GM23338 (cell line): ENCODE measurements at regions not wholly inside any gene's neighbourhood (a gene's known extent, or its start where the extent isn't known, plus 50 kb on each side); places are given as distances from the start of the nearest gene placed in this dataset.

ENCODE experiments used
- ATAC-seq: fragments of 200-7000 bp; cut with Tn5 transposase; 3 replicates; pipeline ENCODE4 v1.9.1; 2020
- DNase-seq: peaks from one replicate; pipeline ENCODE4 v3.0.0-alpha.2; 2015; ENCODE audit warnings: low spot score
- H2AFZ ChIP-seq: fragments of 200-600 bp; sonication (generic); 2 replicates; pipeline ENCODE4 v1.8.0; 2016; ENCODE audit warnings: antibody characterized with exemption, mild to moderate bottlenecking, moderate library complexity
- H3F3A ChIP-seq: fragments of 200-600 bp; sonication (generic); replicated peaks from 2 replicates; pipeline ENCODE4 v1.8.0; 2017; ENCODE audit warnings: antibody characterized with exemption, mixed run types, low read depth
- H3K27ac ChIP-seq: fragments of 200-600 bp; sonication (generic); 2 replicates; pipeline ENCODE4 v1.6.1; 2016; ENCODE audit warnings: low read depth
- H3K27me3 ChIP-seq: fragments of 200-600 bp; sonication (generic); 2 replicates; pipeline ENCODE4 v1.8.0; 2016; ENCODE audit warnings: mild to moderate bottlenecking, mixed run types, moderate library complexity; ENCODE audit not compliant: insufficient read depth
- H3K36me3 ChIP-seq: fragments of 200-600 bp; sonication (generic); 2 replicates; pipeline ENCODE4 v1.8.0; 2016; ENCODE audit warnings: mild to moderate bottlenecking; ENCODE audit not compliant: insufficient read depth
- H3K4me1 ChIP-seq: fragments of 200-600 bp; sonication (generic); 2 replicates; pipeline ENCODE4 v1.8.0; 2016; ENCODE audit warnings: mild to moderate bottlenecking, moderate library complexity; ENCODE audit not compliant: insufficient read depth
- H3K4me2 ChIP-seq: fragments of 200-600 bp; sonication (generic); 2 replicates; pipeline ENCODE4 v1.7.1; 2017; ENCODE audit warnings: mixed run types
- H3K4me3 ChIP-seq: fragments of 200-600 bp; sonication (generic); 2 replicates; pipeline ENCODE4 v1.6.1; 2016; ENCODE audit warnings: mixed run types
- H3K79me2 ChIP-seq: fragments of 200-600 bp; sonication (generic); replicated peaks from 2 replicates; pipeline ENCODE4 v1.8.0; 2017; ENCODE audit warnings: mild to moderate bottlenecking; ENCODE audit not compliant: insufficient read depth
- H3K9me2 ChIP-seq: fragments of 200-600 bp; sonication (generic); 2 replicates; pipeline ENCODE4 v1.8.0; 2017; ENCODE audit not compliant: insufficient read depth
- H4K20me1 ChIP-seq: fragments of 200-600 bp; sonication (generic); replicated peaks from 2 replicates; pipeline ENCODE4 v1.8.0; 2017; ENCODE audit warnings: mild to moderate bottlenecking; ENCODE audit not compliant: insufficient read depth
- H3K27ac Mint-ChIP-seq: 2 replicates; pipeline ENCODE4 v1.8.0; 2020; ENCODE audit warnings: inconsistent platforms, mild to moderate bottlenecking, moderate library complexity, mixed read lengths
- H3K27me3 Mint-ChIP-seq: 3 replicates; pipeline ENCODE4 v1.8.0; 2022; ENCODE audit warnings: low read depth, mild to moderate bottlenecking, moderate library complexity, mixed read lengths, inconsistent platforms; ENCODE audit not compliant: insufficient read depth, poor library complexity
- H3K36me3 Mint-ChIP-seq: 3 replicates; pipeline ENCODE4 v1.8.0; 2021; ENCODE audit warnings: low read depth, mild to moderate bottlenecking, inconsistent platforms, moderate library complexity, mixed read lengths
- H3K4me1 Mint-ChIP-seq: 3 replicates; pipeline ENCODE4 v1.8.0; 2020; ENCODE audit warnings: mild to moderate bottlenecking, inconsistent platforms, mixed read lengths
- H3K4me3 Mint-ChIP-seq: 3 replicates; pipeline ENCODE4 v1.8.0; 2021; ENCODE audit warnings: moderate library complexity, mild to moderate bottlenecking, inconsistent platforms, mixed read lengths
- H3K9me3 Mint-ChIP-seq: 3 replicates; pipeline ENCODE4 v1.8.0; 2020; ENCODE audit warnings: moderate library complexity, mild to moderate bottlenecking, inconsistent platforms, mixed read lengths
- CREB1 ChIP-seq: fragments of 250-450 bp; sonication (Bioruptor Pico); IDR thresholded peaks from 2 replicates; pipeline ENCODE4 v1.5.0; 2020; ENCODE audit warnings: low read depth, mild to moderate bottlenecking, moderate library complexity
- EZH2 ChIP-seq: fragments of 200-600 bp; sonication (generic); IDR thresholded peaks from one replicate; pipeline ENCODE4 v1.8.0; 2017; ENCODE audit warnings: antibody characterized with exemption, mild to moderate bottlenecking, low read depth; ENCODE audit not compliant: unreplicated experiment
- JUNB ChIP-seq: IDR thresholded peaks from one replicate; pipeline ENCODE4 v1.6.1; 2016; ENCODE audit warnings: antibody characterized with exemption; ENCODE audit not compliant: unreplicated experiment
- NANOG ChIP-seq: IDR thresholded peaks from 2 replicates; pipeline ENCODE4 v1.6.1; 2016; ENCODE audit warnings: antibody characterized with exemption, borderline replicate concordance
- POLR2AphosphoS5 ChIP-seq: IDR thresholded peaks from 2 replicates; pipeline ENCODE4 v1.6.1; 2016; ENCODE audit warnings: antibody characterized with exemption, low read depth
- STAT1 ChIP-seq: IDR thresholded peaks from one replicate; pipeline ENCODE4 v1.6.1; 2016; ENCODE audit warnings: antibody characterized with exemption; ENCODE audit not compliant: unreplicated experiment
- ZNF331 ChIP-seq: fragments of 250-450 bp; sonication (Bioruptor Pico); IDR thresholded peaks from 2 replicates; pipeline ENCODE4 v1.5.0; 2020; ENCODE audit warnings: low read depth, mild to moderate bottlenecking, moderate library complexity
- TF ChIP-seq, protein P1 (sequence below), 2 experiments: fragments of 200-600 bp in 1 of 2; sonication (generic) in 1 of 2; conservative IDR thresholded peaks; 2 replicates each; pipeline versions ENCODE4 v1.5.1 to v1.6.1; 2016 to 2017; ENCODE audit warnings: antibody characterized with exemption in 2 of 2, low read depth in 2 of 2, mild to moderate bottlenecking in 2 of 2, moderate library complexity in 1 of 2
- TF ChIP-seq, protein P2 (sequence below): IDR thresholded peaks from one replicate; pipeline ENCODE4 v1.6.1; 2018; ENCODE audit warnings: antibody characterized with exemption; ENCODE audit not compliant: unreplicated experiment

DNA sequence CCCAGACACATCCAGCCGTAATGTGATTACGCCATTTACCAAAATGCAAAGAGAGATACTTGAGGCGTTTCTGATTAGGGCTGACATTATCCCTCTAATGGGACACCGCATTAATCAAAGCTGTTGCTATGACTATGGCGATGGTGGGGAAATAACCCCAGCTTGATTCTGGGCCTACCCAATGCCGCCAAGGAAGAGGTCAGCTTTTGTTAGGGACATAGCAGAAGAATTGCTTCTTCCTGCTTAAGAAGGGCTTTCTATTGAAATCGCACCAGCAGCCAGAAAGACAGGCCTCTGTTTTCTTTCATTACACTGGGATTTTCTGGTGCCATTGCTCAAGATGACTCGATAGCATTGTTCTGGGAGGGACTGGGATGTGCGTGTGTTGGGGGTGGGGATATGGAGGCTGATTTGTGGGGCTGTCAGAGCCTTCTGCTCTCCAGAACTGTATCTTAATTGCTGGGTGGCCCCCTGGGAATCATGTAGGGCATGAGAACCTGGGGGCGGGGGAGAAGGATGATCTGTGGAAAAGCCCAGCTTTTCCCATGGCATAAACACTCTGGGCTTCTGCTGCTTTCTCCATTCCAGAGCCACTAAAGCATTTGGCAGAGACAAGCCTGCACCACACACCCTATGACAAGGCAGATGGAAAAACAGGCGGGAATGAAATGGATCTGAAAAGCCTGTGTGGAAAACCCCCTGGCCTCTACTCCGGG lies 106.5 kb upstream of the RAD23B start (continued):
- TF ChIP-seq, protein P1, sequence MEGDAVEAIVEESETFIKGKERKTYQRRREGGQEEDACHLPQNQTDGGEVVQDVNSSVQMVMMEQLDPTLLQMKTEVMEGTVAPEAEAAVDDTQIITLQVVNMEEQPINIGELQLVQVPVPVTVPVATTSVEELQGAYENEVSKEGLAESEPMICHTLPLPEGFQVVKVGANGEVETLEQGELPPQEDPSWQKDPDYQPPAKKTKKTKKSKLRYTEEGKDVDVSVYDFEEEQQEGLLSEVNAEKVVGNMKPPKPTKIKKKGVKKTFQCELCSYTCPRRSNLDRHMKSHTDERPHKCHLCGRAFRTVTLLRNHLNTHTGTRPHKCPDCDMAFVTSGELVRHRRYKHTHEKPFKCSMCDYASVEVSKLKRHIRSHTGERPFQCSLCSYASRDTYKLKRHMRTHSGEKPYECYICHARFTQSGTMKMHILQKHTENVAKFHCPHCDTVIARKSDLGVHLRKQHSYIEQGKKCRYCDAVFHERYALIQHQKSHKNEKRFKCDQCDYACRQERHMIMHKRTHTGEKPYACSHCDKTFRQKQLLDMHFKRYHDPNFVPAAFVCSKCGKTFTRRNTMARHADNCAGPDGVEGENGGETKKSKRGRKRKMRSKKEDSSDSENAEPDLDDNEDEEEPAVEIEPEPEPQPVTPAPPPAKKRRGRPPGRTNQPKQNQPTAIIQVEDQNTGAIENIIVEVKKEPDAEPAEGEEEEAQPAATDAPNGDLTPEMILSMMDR (conservative IDR thresholded peaks at IDR 0.05; ENCODE audit: low read depth in 2 of 2): no peak
- TF ChIP-seq ZNF331 (CRISPR knock-in tag): no peak
- TF ChIP-seq POLR2AphosphoS5: no peak
- TF ChIP-seq CREB1 (CRISPR knock-in tag): no peak
- TF ChIP-seq EZH2: no peak
- TF ChIP-seq JUNB: no peak
- no peak for TF ChIP-seq NANOG
- TF ChIP-seq STAT1: no peak
- TF ChIP-seq, protein P2, sequence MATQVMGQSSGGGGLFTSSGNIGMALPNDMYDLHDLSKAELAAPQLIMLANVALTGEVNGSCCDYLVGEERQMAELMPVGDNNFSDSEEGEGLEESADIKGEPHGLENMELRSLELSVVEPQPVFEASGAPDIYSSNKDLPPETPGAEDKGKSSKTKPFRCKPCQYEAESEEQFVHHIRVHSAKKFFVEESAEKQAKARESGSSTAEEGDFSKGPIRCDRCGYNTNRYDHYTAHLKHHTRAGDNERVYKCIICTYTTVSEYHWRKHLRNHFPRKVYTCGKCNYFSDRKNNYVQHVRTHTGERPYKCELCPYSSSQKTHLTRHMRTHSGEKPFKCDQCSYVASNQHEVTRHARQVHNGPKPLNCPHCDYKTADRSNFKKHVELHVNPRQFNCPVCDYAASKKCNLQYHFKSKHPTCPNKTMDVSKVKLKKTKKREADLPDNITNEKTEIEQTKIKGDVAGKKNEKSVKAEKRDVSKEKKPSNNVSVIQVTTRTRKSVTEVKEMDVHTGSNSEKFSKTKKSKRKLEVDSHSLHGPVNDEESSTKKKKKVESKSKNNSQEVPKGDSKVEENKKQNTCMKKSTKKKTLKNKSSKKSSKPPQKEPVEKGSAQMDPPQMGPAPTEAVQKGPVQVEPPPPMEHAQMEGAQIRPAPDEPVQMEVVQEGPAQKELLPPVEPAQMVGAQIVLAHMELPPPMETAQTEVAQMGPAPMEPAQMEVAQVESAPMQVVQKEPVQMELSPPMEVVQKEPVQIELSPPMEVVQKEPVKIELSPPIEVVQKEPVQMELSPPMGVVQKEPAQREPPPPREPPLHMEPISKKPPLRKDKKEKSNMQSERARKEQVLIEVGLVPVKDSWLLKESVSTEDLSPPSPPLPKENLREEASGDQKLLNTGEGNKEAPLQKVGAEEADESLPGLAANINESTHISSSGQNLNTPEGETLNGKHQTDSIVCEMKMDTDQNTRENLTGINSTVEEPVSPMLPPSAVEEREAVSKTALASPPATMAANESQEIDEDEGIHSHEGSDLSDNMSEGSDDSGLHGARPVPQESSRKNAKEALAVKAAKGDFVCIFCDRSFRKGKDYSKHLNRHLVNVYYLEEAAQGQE: no peak

DNA sequence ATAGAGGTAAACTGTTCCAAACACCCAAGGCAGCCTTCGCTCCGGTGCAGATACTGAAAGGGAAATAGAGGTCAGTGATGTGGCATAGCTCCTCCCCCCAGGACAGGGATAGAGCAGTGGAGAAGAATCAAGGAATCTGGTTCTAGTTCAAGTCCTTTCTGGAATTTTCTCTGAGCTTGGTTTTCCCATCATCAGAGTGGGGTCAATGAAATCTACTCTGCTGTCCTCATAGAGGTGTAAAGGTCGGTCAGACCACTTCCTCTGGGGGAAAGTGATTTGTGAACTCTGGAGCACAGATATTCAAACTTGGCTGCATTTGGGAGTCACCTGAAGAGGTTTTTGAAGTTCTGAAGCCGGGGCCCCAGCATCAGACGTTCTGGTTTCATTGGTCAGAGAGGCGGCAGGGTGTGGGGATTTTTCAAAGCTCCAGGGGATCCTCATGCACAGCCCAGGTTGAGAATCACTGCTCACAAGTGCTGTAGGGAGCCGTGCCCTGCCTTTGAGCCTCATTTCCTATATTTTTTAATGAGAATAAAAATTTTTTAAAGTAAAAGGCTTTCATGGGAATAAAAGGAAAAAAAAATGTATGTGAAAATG lies 105.7 kb upstream of the RAD23B start:
- peaks cover 15% of the 10 kb centered on the region for H3K4me1 Mint-ChIP-seq
- TF ChIP-seq JUNB (no peak), POLR2AphosphoS5 (no peak)
- TF ChIP-seq, protein P2: no peak
- TF ChIP-seq, protein P1 (conservative IDR thresholded peaks at IDR 0.05; ENCODE audit: low read depth in 2 of 2): no peak

More for the DNA sequence above, 105.7 kb upstream of the RAD23B start:
- ATAC-seq: no peak
- no peaks in the 10 kb centered on the region for H3K36me3 ChIP-seq
- H3K4me2 ChIP-seq: no peak overlapping the region
- H3K27ac Mint-ChIP-seq: no peak overlapping the region
- H3K27me3 ChIP-seq: no peaks in the 10 kb centered on the region
- no peak overlapping the region for H3K4me3 Mint-ChIP-seq
- H3K9me2 ChIP-seq: no peaks in the 10 kb centered on the region
- no peak overlapping the region for H3K4me3 ChIP-seq
- H3F3A ChIP-seq: no peaks in the 10 kb centered on the region
- DNase-seq: no peak
- H3K4me1 ChIP-seq: peaks cover 8% of the 10 kb centered on the region
- no peaks in the 10 kb centered on the region for H3K36me3 Mint-ChIP-seq
- H3K9me3 Mint-ChIP-seq: no peaks in the 10 kb centered on the region; the same call in 2 of the 3 replicates
- H4K20me1 ChIP-seq: no peaks in the 10 kb centered on the region
- peak overlapping the region; percentile 88; the same call in 1 of the 2 replicates for H2AFZ ChIP-seq
- H3K27ac ChIP-seq: no peak overlapping the region
- peaks cover 4% of the 10 kb centered on the region for H3K27me3 Mint-ChIP-seq
- no peaks in the 10 kb centered on the region for H3K79me2 ChIP-seq
